ENCODE measurements at regions not wholly inside any gene's neighbourhood (a gene's known extent, or its start where the extent isn't known, plus 50 kb on each side); places are given as distances from the start of the nearest gene placed in this dataset.
A peak's percentile ranks its signal among the peaks of the same experiment; 100 is the strongest.

DNA sequence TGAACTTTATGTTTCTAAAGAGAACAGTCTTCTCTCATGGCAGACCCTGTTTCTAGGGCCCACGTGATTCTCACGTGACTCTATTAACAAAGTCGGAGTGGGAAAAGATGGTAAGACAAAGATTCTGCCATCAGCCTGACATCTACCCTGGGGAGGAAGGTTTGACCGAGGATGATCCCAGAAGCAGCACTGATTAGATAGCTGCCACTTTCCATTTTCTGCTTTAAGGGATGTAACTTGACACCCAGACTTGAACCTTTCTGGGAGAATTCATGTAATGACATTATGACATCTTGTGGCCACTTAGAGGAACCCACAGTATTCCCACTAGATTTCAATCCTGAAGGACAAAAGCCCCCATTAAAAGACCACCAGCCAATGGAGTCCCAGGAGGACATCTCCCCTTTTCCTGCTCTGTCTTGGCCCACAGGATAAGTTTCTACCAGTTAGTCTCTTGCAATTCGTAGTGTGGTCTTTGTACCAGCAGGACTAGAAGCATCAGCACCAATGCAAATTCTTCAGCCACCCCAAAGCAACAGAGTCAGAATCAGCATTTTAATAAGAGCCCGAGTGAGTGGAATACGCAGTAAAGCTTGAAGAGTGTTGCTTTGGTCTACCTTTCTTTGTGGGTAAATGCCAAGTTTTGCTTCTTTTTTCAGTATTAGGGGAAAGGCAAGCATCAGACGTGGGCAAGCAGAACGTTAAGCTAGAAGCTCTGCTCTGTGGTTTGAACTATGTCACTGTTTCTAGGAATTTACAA lies 480.5 kb upstream of the PROK2 start:
- TF ChIP-seq, protein P1, sequence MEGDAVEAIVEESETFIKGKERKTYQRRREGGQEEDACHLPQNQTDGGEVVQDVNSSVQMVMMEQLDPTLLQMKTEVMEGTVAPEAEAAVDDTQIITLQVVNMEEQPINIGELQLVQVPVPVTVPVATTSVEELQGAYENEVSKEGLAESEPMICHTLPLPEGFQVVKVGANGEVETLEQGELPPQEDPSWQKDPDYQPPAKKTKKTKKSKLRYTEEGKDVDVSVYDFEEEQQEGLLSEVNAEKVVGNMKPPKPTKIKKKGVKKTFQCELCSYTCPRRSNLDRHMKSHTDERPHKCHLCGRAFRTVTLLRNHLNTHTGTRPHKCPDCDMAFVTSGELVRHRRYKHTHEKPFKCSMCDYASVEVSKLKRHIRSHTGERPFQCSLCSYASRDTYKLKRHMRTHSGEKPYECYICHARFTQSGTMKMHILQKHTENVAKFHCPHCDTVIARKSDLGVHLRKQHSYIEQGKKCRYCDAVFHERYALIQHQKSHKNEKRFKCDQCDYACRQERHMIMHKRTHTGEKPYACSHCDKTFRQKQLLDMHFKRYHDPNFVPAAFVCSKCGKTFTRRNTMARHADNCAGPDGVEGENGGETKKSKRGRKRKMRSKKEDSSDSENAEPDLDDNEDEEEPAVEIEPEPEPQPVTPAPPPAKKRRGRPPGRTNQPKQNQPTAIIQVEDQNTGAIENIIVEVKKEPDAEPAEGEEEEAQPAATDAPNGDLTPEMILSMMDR (IDR thresholded peaks at IDR 0.05; ENCODE audit: low read length) = peak; percentile 33
- no peak for TF ChIP-seq EZH2 (optimal IDR thresholded peaks at IDR 0.05; ENCODE audit: low read depth, low read length)
